Spleen (tissue), 7 donors: ENCODE measurements at regions not wholly inside any gene's neighbourhood (a gene's known extent, or its start where the extent isn't known, plus 50 kb on each side); places are given as distances from the start of the nearest gene placed in this dataset.

Source experiments
- CTCF ChIP-seq, 11 experiments: fragments of 200-600 bp in 7 of 11; fragments of 450-650 bp in 4 of 11; sonication (generic) in 4 of 11; IDR thresholded peaks in 8 of 11; conservative IDR thresholded peaks in 3 of 11; 1 replicate in 7 of 11; 2 replicates in 4 of 11; pipeline versions ENCODE4 v1.4.0 to v1.8.0; 2016 to 2021; ENCODE audit warnings: antibody characterized with exemption in 11 of 11, inconsistent platforms in 4 of 11, mild to moderate bottlenecking in 1 of 11
- POLR2A ChIP-seq, 3 donors: fragments of 450-650 bp; IDR thresholded peaks; one replicate each; pipeline ENCODE4 v1.5.1; 2017; ENCODE audit warnings: antibody characterized with exemption in 3 of 3, mild to moderate bottlenecking in 1 of 3
- donor health status: DM: no; HTN: no; CAD: no; lungs with moderate emphysema.
- donor health status: DM: no; HTN: no; CAD: no.
- donor health status: DM: no; HTN: no; CAD: no.

- TF ChIP-seq CTCF (IDR thresholded peaks at IDR 0.05 in 8 of 11, conservative IDR thresholded peaks at IDR 0.05 in 3 of 11): no peak
- TF ChIP-seq POLR2A (IDR thresholded peaks at IDR 0.05): no peak
Observed at GRCh38 chr2:861655-862354, 88.8 kb upstream of the SNTG2 start.
